Cardiac muscle cell (in vitro differentiated cells and primary cell): ENCODE measurements at regions not wholly inside any gene's neighbourhood (a gene's known extent, or its start where the extent isn't known, plus 50 kb on each side); places are given as distances from the start of the nearest gene placed in this dataset.
"Not testable (repeated sequence)": the region's sequence is repeated elsewhere in the genome, so short reads cannot be mapped to it uniquely, and the experiment has no call there.

Experiments used
- DNase-seq, 2 donors: peaks; one replicate each; pipeline versions ENCODE4 v3.0.0 to v3.0.0-alpha.2; 2010 to 2017; ENCODE audit warnings: low read depth in 1 of 2, low spot score in 1 of 2
- H3K27ac ChIP-seq: fragments of 200-600 bp; sonication (generic); 2 replicates; pipeline ENCODE4 v1.5.1; 2016
- H3K27me3 ChIP-seq: fragments of 200-600 bp; sonication (generic); 2 replicates; pipeline ENCODE4 v1.6.0; 2016; ENCODE audit warnings: control low read depth
- H3K36me3 ChIP-seq: fragments of 200-600 bp; sonication (generic); 2 replicates; pipeline ENCODE4 v1.5.1; 2016; ENCODE audit warnings: control low read depth
- H3K4me1 ChIP-seq: fragments of 200-600 bp; sonication (generic); 2 replicates; pipeline ENCODE4 v1.8.1; 2017; ENCODE audit warnings: low read depth, mild to moderate bottlenecking, mixed run types
- H3K4me3 ChIP-seq: fragments of 200-600 bp; sonication (generic); 2 replicates; pipeline ENCODE4 v1.5.1; 2016; ENCODE audit warnings: mild to moderate bottlenecking
- H3K9me3 ChIP-seq: fragments of 200-600 bp; sonication (generic); 2 replicates; pipeline ENCODE4 v1.5.1; 2017; ENCODE audit warnings: low read depth, mild to moderate bottlenecking, control low read depth
- TF ChIP-seq, protein P1 (sequence below): IDR thresholded peaks from 2 replicates; pipeline ENCODE4 v1.5.1; 2012; ENCODE audit warnings: low read depth, mild to moderate bottlenecking, low read length

DNA sequence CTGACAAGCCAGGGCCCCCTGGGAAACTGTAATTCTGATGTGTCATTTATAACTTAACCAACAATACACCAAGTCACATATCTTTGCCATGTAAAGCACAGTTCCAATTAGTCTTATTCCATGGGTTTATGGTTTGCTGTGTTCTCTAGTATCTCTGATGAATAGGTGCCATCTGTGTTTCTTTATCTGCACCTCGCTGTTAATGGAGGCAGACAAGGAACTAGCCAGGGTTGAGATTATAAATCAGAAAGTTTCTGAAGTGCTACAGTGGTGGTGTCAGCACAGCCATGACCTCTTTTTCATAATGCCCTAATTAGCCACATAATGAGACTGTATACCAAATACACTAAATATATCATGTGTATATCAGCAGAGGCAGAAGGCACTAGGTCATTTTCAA is 866.4 kb downstream of the PLOD2 start:
- Histone ChIP-seq H3K4me1 (no peaks in the 10 kb centered on the region), H3K27me3 (no peaks in the 10 kb centered on the region), H3K9me3 (no peaks in the 10 kb centered on the region), H3K27ac (no peak overlapping the region), H3K36me3 (no peaks in the 10 kb centered on the region), H3K4me3 (no peak overlapping the region)
- DNase-seq = no peak
- TF ChIP-seq, protein P1, sequence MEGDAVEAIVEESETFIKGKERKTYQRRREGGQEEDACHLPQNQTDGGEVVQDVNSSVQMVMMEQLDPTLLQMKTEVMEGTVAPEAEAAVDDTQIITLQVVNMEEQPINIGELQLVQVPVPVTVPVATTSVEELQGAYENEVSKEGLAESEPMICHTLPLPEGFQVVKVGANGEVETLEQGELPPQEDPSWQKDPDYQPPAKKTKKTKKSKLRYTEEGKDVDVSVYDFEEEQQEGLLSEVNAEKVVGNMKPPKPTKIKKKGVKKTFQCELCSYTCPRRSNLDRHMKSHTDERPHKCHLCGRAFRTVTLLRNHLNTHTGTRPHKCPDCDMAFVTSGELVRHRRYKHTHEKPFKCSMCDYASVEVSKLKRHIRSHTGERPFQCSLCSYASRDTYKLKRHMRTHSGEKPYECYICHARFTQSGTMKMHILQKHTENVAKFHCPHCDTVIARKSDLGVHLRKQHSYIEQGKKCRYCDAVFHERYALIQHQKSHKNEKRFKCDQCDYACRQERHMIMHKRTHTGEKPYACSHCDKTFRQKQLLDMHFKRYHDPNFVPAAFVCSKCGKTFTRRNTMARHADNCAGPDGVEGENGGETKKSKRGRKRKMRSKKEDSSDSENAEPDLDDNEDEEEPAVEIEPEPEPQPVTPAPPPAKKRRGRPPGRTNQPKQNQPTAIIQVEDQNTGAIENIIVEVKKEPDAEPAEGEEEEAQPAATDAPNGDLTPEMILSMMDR = no peak

GRCh38 chr3:145307272-145307671 is 853.7 kb downstream of the PLOD2 start:
- DNase-seq = no peak
- H3K9me3 ChIP-seq = no peaks in the 10 kb centered on the region
- no peaks in the 10 kb centered on the region for H3K27me3 ChIP-seq
- no peaks in the 10 kb centered on the region for H3K4me1 ChIP-seq
- TF ChIP-seq, protein P1 = no peak
- no peaks in the 10 kb centered on the region for H3K36me3 ChIP-seq
- H3K27ac ChIP-seq = no peak overlapping the region
- H3K4me3 ChIP-seq = no peak overlapping the region

DNA sequence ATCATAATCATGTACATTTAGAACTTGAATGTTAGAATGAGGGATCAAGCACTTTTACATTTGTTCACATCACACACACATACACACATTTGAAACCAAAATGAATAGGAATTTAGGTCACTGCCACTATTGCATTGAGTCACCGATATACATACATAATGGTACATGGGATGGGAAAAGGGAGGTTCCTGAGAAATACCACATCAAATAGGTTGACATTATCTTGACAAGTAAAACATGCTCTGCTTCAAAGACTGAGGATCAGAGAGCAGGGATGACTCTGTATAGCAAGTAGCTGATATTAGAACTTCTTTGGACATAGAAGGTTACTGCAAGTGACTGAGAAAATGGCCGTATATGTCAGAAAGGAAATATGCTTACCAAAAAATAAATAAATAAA is 847.2 kb downstream of the PLOD2 start:
- Histone ChIP-seq H3K36me3 (no peaks in the 10 kb centered on the region), H3K27me3 (no peaks in the 10 kb centered on the region), H3K9me3 (no peaks in the 10 kb centered on the region), H3K4me3 (no peak overlapping the region), H3K4me1 (no peaks in the 10 kb centered on the region), H3K27ac (no peak overlapping the region)
- DNase-seq = no peak
- TF ChIP-seq, protein P1 = no peak

- DNase-seq, H3K27me3 ChIP-seq, H3K9me3 ChIP-seq, H3K4me3 ChIP-seq, H3K27ac ChIP-seq, H3K36me3 ChIP-seq, H3K4me1 ChIP-seq: not testable (repeated sequence)
Measured at GRCh38 chr3:145316253-145316652, 844.7 kb downstream of the PLOD2 start.

DNA sequence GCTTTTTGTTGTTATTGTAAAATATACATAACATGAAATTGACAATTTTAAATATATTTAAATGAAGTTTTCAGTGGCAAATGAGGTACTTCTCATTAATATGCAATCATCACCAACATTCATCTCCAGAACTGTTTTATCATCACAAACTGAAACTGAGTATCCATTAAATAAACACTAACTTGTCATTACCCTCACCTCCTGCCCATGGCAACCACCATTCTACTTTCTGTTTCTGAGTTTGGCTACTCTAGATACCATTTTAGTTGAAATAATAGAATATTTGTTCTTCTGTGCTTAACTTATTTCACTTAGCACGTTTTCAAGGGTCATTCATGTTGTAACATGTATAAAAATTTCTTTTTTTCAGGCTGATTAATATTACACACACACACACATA is 834.3 kb downstream of the PLOD2 start:
- Histone ChIP-seq H3K4me3 (no peak overlapping the region), H3K27ac (no peak overlapping the region), H3K9me3 (no peaks in the 10 kb centered on the region), H3K36me3 (no peaks in the 10 kb centered on the region), H3K4me1 (no peaks in the 10 kb centered on the region), H3K27me3 (no peaks in the 10 kb centered on the region)
- TF ChIP-seq, protein P1 = no peak
- DNase-seq = no peak

DNA sequence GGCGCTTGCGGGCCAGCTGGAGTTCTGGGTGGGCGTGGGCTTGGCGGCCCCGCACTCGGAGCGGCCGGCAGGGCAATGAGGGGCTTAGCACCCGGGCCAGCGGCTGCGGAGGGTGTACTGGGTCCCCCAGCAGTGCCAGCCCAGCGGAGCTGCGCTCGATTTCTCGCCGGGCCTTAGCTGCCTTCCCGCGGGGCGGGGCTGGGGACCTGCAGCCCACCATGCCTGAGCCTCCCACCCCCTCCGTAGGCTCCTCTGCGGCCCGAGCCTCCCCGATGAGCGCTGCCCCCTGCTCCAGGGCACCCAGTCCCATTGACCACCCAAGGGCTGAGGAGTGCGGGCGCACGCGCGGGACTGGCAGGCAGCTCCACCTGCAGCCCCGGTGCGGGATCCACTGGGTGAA is 827.6 kb downstream of the PLOD2 start:
- DNase-seq, H3K36me3 ChIP-seq, H3K4me1 ChIP-seq, H3K27me3 ChIP-seq, H3K27ac ChIP-seq, H3K4me3 ChIP-seq, H3K9me3 ChIP-seq: not testable (repeated sequence)

DNA sequence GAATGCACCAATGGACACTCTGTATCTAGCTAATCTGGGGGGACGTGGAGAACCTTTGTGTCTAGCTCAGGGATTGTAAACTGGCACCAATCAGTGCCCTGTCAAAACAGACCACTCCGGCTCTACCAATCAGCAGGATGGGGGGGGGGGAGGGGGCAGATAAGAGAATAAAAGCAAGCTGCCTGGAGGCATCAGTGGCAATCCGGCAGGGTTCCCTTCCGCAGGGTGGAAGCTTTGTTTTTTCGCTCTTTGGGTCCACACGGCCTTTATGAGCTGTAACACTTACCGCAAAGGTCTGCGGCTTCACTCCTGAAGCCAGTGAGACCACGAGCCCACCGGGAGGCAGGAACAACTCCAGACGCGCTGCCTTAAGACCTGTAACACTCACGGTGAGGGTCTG is 827.1 kb downstream of the PLOD2 start:
- TF ChIP-seq, protein P1 = no peak
- Histone ChIP-seq H3K27me3 (no peaks in the 10 kb centered on the region), H3K4me3 (no peak overlapping the region), H3K27ac (no peak overlapping the region), H3K4me1 (no peaks in the 10 kb centered on the region), H3K36me3 (no peaks in the 10 kb centered on the region), H3K9me3 (no peaks in the 10 kb centered on the region)
- DNase-seq = no peak
